ENCODE measurements at regions not wholly inside any gene's neighbourhood (a gene's known extent, or its start where the extent isn't known, plus 50 kb on each side); places are given as distances from the start of the nearest gene placed in this dataset.

DNA sequence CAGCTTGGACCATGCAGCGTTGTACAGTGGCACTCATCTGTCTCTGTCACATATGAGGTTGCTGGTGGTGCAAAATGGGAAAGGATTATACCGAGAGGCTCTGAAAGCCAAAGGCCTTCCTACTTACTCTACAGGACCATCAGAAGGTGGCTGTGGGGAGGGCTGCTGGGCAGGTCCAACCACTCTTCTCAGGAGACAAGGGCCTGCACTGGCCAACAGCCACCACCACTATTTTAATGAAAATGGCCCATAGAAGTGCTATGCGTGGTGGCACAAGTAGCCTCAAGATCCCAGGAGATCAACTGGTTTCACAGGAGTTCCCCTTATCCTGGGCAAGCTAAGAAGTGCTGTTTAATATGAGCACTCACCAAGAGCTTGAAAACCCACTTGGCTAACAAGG is 52.3 kb downstream of the MRPL57 start:
- Histone ChIP-seq H3K9me2 (no peaks in the 10 kb centered on the region), H3K36me3 (replicated peaks in 1 of 2; ENCODE audit: control insufficient read depth in 1 of 2, insufficient read depth in 2 of 2, low read length in 1 of 2) (no peaks in the 10 kb centered on the region), H3K4me2 (no peak overlapping the region), H2AFZ (ENCODE audit: low read depth) (no peak overlapping the region), H3K79me2 (ENCODE audit: insufficient read depth) (no peaks in the 10 kb centered on the region), H3K27ac (ENCODE audit: low read depth in 2 of 2, low read length in 1 of 2) (no peak overlapping the region), H3K27me3 (ENCODE audit: insufficient read depth) (peaks cover 7% of the 10 kb centered on the region; the same call in 1 of the 2 replicates), H3K9ac (no peak overlapping the region), H4K20me1 (ENCODE audit: insufficient read depth) (no peaks in the 10 kb centered on the region), H3K4me3 (ENCODE audit: low read depth in 2 of 2, low read length in 1 of 2) (no peak overlapping the region), H3F3A (replicated peaks; ENCODE audit: insufficient read depth) (no peaks in the 10 kb centered on the region), H3K9me3 (no peaks in the 10 kb centered on the region), H3K4me1 (ENCODE audit: control insufficient read depth in 1 of 2, insufficient read depth in 2 of 2, low read depth in 1 of 2, low read length in 1 of 2) (peaks cover 0 to 1% of the 10 kb centered on the region in 2 experiments; a peak in 1 of 4 replicates)
- WGBS (ENCODE audit: low lambda C conversion rate), result 75% methylated on average over 3 of the region's 3 CpGs
- POLR2A ChIA-PET, result no interaction called here
- CTCF ChIA-PET, result no interaction called here
- no peak for DNase-seq
- TF ChIP-seq, protein P1, sequence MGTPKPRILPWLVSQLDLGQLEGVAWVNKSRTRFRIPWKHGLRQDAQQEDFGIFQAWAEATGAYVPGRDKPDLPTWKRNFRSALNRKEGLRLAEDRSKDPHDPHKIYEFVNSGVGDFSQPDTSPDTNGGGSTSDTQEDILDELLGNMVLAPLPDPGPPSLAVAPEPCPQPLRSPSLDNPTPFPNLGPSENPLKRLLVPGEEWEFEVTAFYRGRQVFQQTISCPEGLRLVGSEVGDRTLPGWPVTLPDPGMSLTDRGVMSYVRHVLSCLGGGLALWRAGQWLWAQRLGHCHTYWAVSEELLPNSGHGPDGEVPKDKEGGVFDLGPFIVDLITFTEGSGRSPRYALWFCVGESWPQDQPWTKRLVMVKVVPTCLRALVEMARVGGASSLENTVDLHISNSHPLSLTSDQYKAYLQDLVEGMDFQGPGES (IDR thresholded peaks at IDR 0.05; ENCODE audit: low read depth, low read length), result no peak
- TF ChIP-seq SMC3 (IDR thresholded peaks at IDR 0.05; ENCODE audit: low read depth, low read length) (no peak), PBX3 (IDR thresholded peaks at IDR 0.05) (no peak)

DNA sequence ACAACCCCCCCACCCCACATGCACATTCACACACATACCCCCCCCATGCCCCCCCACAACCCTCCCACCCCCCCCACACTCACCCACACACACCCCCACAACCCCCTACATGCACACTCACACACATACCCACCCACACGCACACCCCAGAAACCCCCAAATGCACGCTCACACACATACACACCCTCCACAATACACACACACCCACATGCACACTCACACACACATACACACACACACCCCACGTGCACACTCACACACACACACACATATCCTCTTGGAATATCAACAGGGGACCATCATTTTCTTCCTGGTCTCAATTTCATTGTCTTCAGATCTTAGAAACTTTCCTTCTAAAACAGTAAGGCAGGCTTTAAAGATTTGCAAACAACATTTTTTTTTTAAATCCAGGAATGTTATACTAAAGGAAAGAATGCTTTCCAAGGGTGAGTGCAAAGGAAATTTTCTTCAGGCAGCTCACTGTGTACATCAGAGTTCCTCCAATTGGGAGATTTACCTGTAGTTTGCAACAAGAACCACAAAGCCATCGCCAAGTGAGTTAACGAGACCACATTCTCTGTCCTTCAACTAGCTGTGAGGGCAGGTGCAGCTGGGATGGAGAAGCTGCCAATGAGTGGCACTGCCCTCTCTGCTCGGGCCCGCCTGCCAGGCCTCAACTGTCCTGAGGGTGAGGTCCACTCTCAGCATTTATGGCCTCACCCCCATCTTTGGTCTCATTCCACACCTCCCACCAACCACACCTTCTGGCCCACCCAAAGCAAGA is 53.0 kb downstream of the MRPL57 start:
- Histone ChIP-seq H3K9ac (no peak overlapping the region), H3K9me3 (no peaks in the 10 kb centered on the region), H3K79me2 (ENCODE audit: insufficient read depth) (no peaks in the 10 kb centered on the region), H4K20me1 (ENCODE audit: insufficient read depth) (no peaks in the 10 kb centered on the region), H3K9me2 (no peaks in the 10 kb centered on the region), H3K4me2 (no peak overlapping the region), H3K4me3 (ENCODE audit: low read depth in 2 of 2, low read length in 1 of 2) (no peak overlapping the region), H2AFZ (ENCODE audit: low read depth) (no peak overlapping the region), H3F3A (replicated peaks; ENCODE audit: insufficient read depth) (no peaks in the 10 kb centered on the region), H3K36me3 (replicated peaks in 1 of 2; ENCODE audit: control insufficient read depth in 1 of 2, insufficient read depth in 2 of 2, low read length in 1 of 2) (no peaks in the 10 kb centered on the region), H3K27me3 (ENCODE audit: insufficient read depth) (peaks cover 7% of the 10 kb centered on the region; the same call in 1 of the 2 replicates), H3K27ac (ENCODE audit: low read depth in 2 of 2, low read length in 1 of 2) (no peak overlapping the region), H3K4me1 (ENCODE audit: control insufficient read depth in 1 of 2, insufficient read depth in 2 of 2, low read depth in 1 of 2, low read length in 1 of 2) (peaks cover under 1 to 7% of the 10 kb centered on the region in 2 experiments; a peak in 3 of 4 replicates)
- TF ChIP-seq RCOR1 (IDR thresholded peaks at IDR 0.05; ENCODE audit: low read length), result no peak
- TF ChIP-seq, protein P1 (IDR thresholded peaks at IDR 0.05; ENCODE audit: low read depth, low read length), result no peak
- TF ChIP-seq ELF1 (IDR thresholded peaks at IDR 0.05), result no peak
- no peak for TF ChIP-seq YY1 (IDR thresholded peaks at IDR 0.05; ENCODE audit: low read depth)
- no peak for TF ChIP-seq RXRA (IDR thresholded peaks at IDR 0.05; ENCODE audit: borderline replicate concordance, low read depth)
- no peak for TF ChIP-seq PBX3 (IDR thresholded peaks at IDR 0.05)
- TF ChIP-seq NFIC (IDR thresholded peaks at IDR 0.05; ENCODE audit: borderline replicate concordance), result no peak
- no peak for TF ChIP-seq SMC3 (IDR thresholded peaks at IDR 0.05; ENCODE audit: low read depth, low read length)
- 72% methylated on average over 7 of the region's 7 CpGs for WGBS (ENCODE audit: low lambda C conversion rate)
- DNase-seq, result no peak
- CTCF ChIA-PET, result interaction anchor here (1.2 to 1.3 kb wide), 2 partner anchors 48 to 53 kb away, joined by 4 read pairs; partner anchors contain the start of genes MRPL57 and SKA3
- POLR2A ChIA-PET, result no interaction called here

Measured in SK-N-SH (cell line).